HepG2 (cell line): ENCODE measurements at regions not wholly inside any gene's neighbourhood (a gene's known extent, or its start where the extent isn't known, plus 50 kb on each side); places are given as distances from the start of the nearest gene placed in this dataset.

Source experiments
- ATAC-seq: fragments of 200-7000 bp; cut with Tn5 transposase; 3 replicates; pipeline ENCODE4 v1.9.1; 2020; ENCODE audit warnings: mild to moderate bottlenecking, moderate library complexity
- BruUV-seq: library from RNA; stranded (reverse); fragments of 400-500 nt; replicated peaks from 2 replicates; lab custom pipeline; 2021; lab: Mats Ljungman, UMichigan
- CTCF ChIA-PET: fragments of 300-600 bp; formaldehyde crosslinking; extraction: SDS; loops from one replicate; lab custom pipeline; 2021; ENCODE audit warnings: low total read pairs, inconsistent platforms, low intra/inter-chr PET ratio; lab: Yijun Ruan, JAX
- POLR2A ChIA-PET: fragments of 350-600 bp; sonication (Branson Sonifier 250); formaldehyde crosslinking; loops from one replicate; lab custom pipeline; 2020; ENCODE audit warnings: antibody characterized with exemption, inconsistent platforms; lab: Yijun Ruan, JAX
- DNase-seq: peaks from one replicate; pipeline ENCODE4 v3.0.0-alpha.2; 2015; ENCODE audit warnings: low spot score
- FAIRE-seq: peaks from 3 replicates; lab custom pipeline; 2011; peaks lifted over from hg19 to GRCh38; lab: Jason Lieb, UNC
- H2AFZ ChIP-seq: one replicate; pipeline ENCODE4 v1.6.1; 2011; ENCODE audit warnings: low read length, inconsistent platforms
- H3K27ac ChIP-seq: fragments of 300-600 bp; 3 replicates; pipeline ENCODE4 v1.8.0; 2011; ENCODE audit warnings: mixed run types, mild to moderate bottlenecking, mixed read lengths, low read length, inconsistent platforms; ENCODE audit not compliant: insufficient read depth; ENCODE audit errors: extremely low read length
- H3K27me3 ChIP-seq, 2 experiments: fragments of 200-600 bp in 1 of 2; 2 replicates in 1 of 2; 3 replicates in 1 of 2; pipeline versions ENCODE4 v1.6.0 to v1.8.0; 2011; ENCODE audit warnings: low read length in 2 of 2, mild to moderate bottlenecking in 2 of 2, moderate library complexity in 2 of 2, inconsistent platforms in 1 of 2; ENCODE audit not compliant: insufficient read depth in 2 of 2, control insufficient read depth in 1 of 2
- H3K36me3 ChIP-seq, 2 experiments: fragments of 200-600 bp in 1 of 2; replicated peaks in 1 of 2; 2 replicates in 1 of 2; 3 replicates in 1 of 2; pipeline versions ENCODE4 v1.5.1 to v1.8.0; 2011; ENCODE audit warnings: low read length in 2 of 2, inconsistent platforms in 1 of 2; ENCODE audit not compliant: insufficient read depth in 2 of 2, control insufficient read depth in 1 of 2
- H3K4me1 ChIP-seq: 2 replicates; pipeline ENCODE4 v1.5.1; 2012; ENCODE audit warnings: low read length, inconsistent platforms; ENCODE audit not compliant: insufficient read depth
- H3K4me2 ChIP-seq: 2 replicates; pipeline ENCODE4 v1.6.0; 2011; ENCODE audit warnings: low read depth, low read length, inconsistent platforms
- H3K4me3 ChIP-seq, 3 experiments: fragments of 200-600 bp in 1 of 3; sonication (generic), shearing (Covaris generic) in 1 of 3; replicated peaks in 1 of 3; 2 replicates each; pipeline ENCODE4 v1.5.1; 2011 to 2016; ENCODE audit warnings: low read length in 3 of 3, inconsistent platforms in 2 of 3, low read depth in 2 of 3, mild to moderate bottlenecking in 2 of 3, control low read depth in 1 of 3, mixed read lengths in 1 of 3; ENCODE audit not compliant: insufficient read depth in 1 of 3
- H3K79me2 ChIP-seq: one replicate; pipeline ENCODE4 v1.6.1; 2011; ENCODE audit warnings: low read length, inconsistent platforms; ENCODE audit not compliant: insufficient read depth
- H3K9ac ChIP-seq: 2 replicates; pipeline ENCODE4 v1.6.0; 2011; ENCODE audit warnings: mild to moderate bottlenecking, low read depth, low read length, inconsistent platforms; ENCODE audit not compliant: insufficient read depth
- H3K9me3 ChIP-seq: 2 replicates; pipeline ENCODE4 v1.5.1; 2012; ENCODE audit warnings: mild to moderate bottlenecking, low read length
- H4K20me1 ChIP-seq: 2 replicates; pipeline ENCODE4 v1.6.0; 2011; ENCODE audit warnings: inconsistent platforms, mild to moderate bottlenecking, low read length, moderate library complexity; ENCODE audit not compliant: insufficient read depth
- HES4 ChIP-seq: sonication (generic); formaldehyde crosslinking; IDR thresholded peaks from 2 replicates; pipeline ENCODE4 v1.9.0; 2021; ENCODE audit warnings: mild to moderate bottlenecking, missing genetic modification reagents, borderline replicate concordance
- NFKBIZ ChIP-seq: IDR thresholded peaks from 2 replicates; pipeline ENCODE4 v1.6.1; 2018; ENCODE audit warnings: missing genetic modification reagents, missing compliant biosample characterization
- PAX8 ChIP-seq: sonication (generic); formaldehyde crosslinking; IDR thresholded peaks from 2 replicates; pipeline ENCODE4 v1.8.0; 2022; ENCODE audit warnings: mild to moderate bottlenecking, missing genetic modification reagents, borderline replicate concordance
- RBAK ChIP-seq: sonication (generic); formaldehyde crosslinking; IDR thresholded peaks from 2 replicates; pipeline ENCODE4 v1.5.1; 2020; ENCODE audit warnings: mild to moderate bottlenecking, missing genetic modification reagents
- SETDB1 ChIP-seq: sonication (generic); formaldehyde crosslinking; IDR thresholded peaks from 2 replicates; pipeline ENCODE4 v1.5.1; 2020; ENCODE audit warnings: missing genetic modification reagents, mild to moderate bottlenecking, borderline replicate concordance
- SP4 ChIP-seq: sonication (generic); formaldehyde crosslinking; IDR thresholded peaks from 2 replicates; pipeline ENCODE4 v1.8.1; 2023; ENCODE audit warnings: mild to moderate bottlenecking, missing genetic modification reagents
- STAT5B ChIP-seq: sonication (generic); formaldehyde crosslinking; IDR thresholded peaks from 2 replicates; pipeline ENCODE4 v1.4.0; 2020; ENCODE audit warnings: missing genetic modification reagents
- TCF7 ChIP-seq: sonication (generic); IDR thresholded peaks from 2 replicates; pipeline ENCODE4 v1.6.1; 2016; ENCODE audit warnings: antibody characterized with exemption, low read depth
- ZFP90 ChIP-seq: sonication (generic); formaldehyde crosslinking; IDR thresholded peaks from 2 replicates; pipeline ENCODE4 v1.8.0; 2022; ENCODE audit warnings: missing genetic modification reagents, mild to moderate bottlenecking, inconsistent platforms, borderline replicate concordance
- ZNF329 ChIP-seq: sonication (generic); formaldehyde crosslinking; IDR thresholded peaks from 2 replicates; pipeline ENCODE4 v1.9.0; 2021; ENCODE audit warnings: low read depth, mild to moderate bottlenecking, missing genetic modification reagents
- WGBS: methylation state at CpG from one replicate; pipeline ENCODE4 v1.1.6; 2017; ENCODE audit warnings: low lambda C conversion rate; 5-methylcytosine and 5-hydroxymethylcytosine counted together
- in situ Hi-C: cut with HindIII; loops from 2 replicates; pipeline ENCODE4 v1.10.0; 2017; ENCODE audit warnings: low pct_unique_long_range_greater_than_20kb; ENCODE audit not compliant: extremely low pct_ligation_motif_present
- intact Hi-C: fragments of 100-400 bp; cut with micrococcal nuclease; formaldehyde crosslinking; loops from one replicate; pipeline ENCODE4 v1.10.0; 2022; ENCODE audit not compliant: unreplicated experiment
- TF ChIP-seq, protein P1 (sequence below): sonication (generic); formaldehyde crosslinking; IDR thresholded peaks from 2 replicates; pipeline ENCODE4 v1.9.0; 2022; ENCODE audit warnings: low read depth, missing genetic modification reagents
- TF ChIP-seq, protein P2 (sequence below): IDR thresholded peaks from 2 replicates; pipeline ENCODE4 v1.6.1; 2016; ENCODE audit warnings: low read depth

DNA sequence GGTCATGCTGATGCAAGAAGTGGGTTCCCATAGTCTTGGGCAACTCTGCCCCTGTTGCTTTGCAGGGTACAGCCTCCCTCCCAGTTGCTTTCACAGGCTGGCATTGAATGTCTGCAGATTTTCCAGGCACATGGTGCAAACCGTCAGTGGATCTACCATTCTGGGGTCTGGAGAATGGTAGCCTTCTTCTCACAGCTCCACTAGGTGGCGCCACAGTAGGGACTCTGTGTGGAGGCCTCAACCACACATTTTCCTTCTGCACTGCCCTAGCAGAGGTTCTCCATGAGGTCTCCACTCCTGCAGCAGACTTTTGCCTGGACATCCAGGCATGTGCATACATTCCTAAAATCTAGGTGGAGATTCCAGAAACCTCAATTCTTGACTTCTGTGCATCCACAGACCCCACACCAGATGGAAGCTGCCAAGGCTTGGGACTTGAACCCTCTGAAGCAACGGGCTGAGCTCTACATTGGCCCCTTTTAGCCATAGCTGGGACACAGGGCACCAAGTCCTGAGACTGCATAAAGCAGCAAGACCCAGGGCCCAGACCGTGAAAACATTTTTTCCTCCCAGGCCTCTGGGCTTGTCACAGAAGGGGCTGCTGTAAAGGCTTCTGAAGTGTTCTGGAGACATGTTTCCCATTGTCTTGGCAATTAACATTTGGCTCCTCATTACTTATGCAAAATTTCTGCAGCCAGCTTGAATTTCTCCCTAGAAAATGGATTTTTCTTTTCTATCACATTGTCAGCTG is 466.2 kb upstream of the PBX1 start:
- DNase-seq: no peak
- TF ChIP-seq ZNF329 (CRISPR knock-in tag): no peak
- BruUV-seq: no TSS peak
- no peak overlapping the region for H3K4me3 ChIP-seq
- H3K4me2 ChIP-seq: no peak overlapping the region
- in situ Hi-C loops (no loop called here), intact Hi-C loops (no loop called here)
- WGBS: 0% methylated on average over 1 of the region's 4 CpGs
- H2AFZ ChIP-seq: no peak overlapping the region
- no peaks in the 10 kb centered on the region for H3K36me3 ChIP-seq
- H3K9me3 ChIP-seq: peaks cover 79% of the 10 kb centered on the region
- H3K27me3 ChIP-seq: no peaks in the 10 kb centered on the region
- POLR2A ChIA-PET: no interaction called here
- H3K9ac ChIP-seq: no peak overlapping the region
- H3K27ac ChIP-seq: no peak overlapping the region
- H3K4me1 ChIP-seq: no peaks in the 10 kb centered on the region
- no peak for ATAC-seq
- no peaks in the 10 kb centered on the region for H3K79me2 ChIP-seq
- CTCF ChIA-PET: no interaction called here
- no peaks in the 10 kb centered on the region for H4K20me1 ChIP-seq
- FAIRE-seq: no peak

DNA sequence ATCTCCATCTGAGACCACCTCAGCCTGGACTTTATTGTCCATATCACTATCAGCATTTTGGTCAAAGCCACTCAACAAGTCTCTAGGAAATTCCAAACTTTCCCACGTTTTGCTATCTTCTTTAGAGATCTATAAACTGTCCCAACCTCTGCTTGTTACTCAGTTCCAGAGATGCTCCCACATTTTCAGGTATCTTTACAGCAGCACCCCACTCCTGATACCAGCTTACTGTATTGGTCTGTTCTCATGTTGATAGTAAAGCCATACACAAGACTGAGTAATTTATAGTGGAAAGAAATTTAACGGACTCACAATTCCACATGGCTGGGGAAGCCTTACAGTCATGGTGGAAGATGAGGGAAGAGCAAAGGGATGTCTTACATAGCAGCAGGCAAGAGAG is 465.4 kb upstream of the PBX1 start:
- Histone ChIP-seq H3K4me2 (no peak overlapping the region), H3K9me3 (peaks cover 79% of the 10 kb centered on the region), H3K4me1 (no peaks in the 10 kb centered on the region), H3K27ac (no peak overlapping the region), H2AFZ (no peak overlapping the region), H3K4me3 (no peak overlapping the region), H3K79me2 (no peaks in the 10 kb centered on the region), H3K9ac (no peak overlapping the region), H4K20me1 (no peaks in the 10 kb centered on the region), H3K27me3 (no peaks in the 10 kb centered on the region), H3K36me3 (no peaks in the 10 kb centered on the region)
- FAIRE-seq: no peak
- no peak for ATAC-seq
- ChIA-PET POLR2A (no interaction called here), CTCF (no interaction called here)
- intact Hi-C loops: no loop called here
- BruUV-seq: no TSS peak
- in situ Hi-C loops: no loop called here
- 19% methylated on average over 2 of the region's 2 CpGs for WGBS
- no peak for DNase-seq
- TF ChIP-seq, protein P1, sequence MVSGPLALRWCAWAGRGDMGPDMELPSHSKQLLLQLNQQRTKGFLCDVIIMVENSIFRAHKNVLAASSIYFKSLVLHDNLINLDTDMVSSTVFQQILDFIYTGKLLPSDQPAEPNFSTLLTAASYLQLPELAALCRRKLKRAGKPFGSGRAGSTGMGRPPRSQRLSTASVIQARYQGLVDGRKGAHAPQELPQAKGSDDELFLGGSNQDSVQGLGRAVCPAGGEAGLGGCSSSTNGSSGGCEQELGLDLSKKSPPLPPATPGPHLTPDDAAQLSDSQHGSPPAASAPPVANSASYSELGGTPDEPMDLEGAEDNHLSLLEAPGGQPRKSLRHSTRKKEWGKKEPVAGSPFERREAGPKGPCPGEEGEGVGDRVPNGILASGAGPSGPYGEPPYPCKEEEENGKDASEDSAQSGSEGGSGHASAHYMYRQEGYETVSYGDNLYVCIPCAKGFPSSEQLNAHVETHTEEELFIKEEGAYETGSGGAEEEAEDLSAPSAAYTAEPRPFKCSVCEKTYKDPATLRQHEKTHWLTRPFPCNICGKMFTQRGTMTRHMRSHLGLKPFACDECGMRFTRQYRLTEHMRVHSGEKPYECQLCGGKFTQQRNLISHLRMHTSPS (CRISPR knock-in tag): no peak
- TF ChIP-seq NFKBIZ (CRISPR knock-in tag): no peak
- no peak for TF ChIP-seq HES4 (CRISPR knock-in tag)
- TF ChIP-seq ZFP90 (CRISPR knock-in tag): no peak
- no peak for TF ChIP-seq TCF7
- TF ChIP-seq RBAK: no peak
- no peak for TF ChIP-seq PAX8 (CRISPR knock-in tag)
- no peak for TF ChIP-seq SETDB1
- TF ChIP-seq, protein P2, sequence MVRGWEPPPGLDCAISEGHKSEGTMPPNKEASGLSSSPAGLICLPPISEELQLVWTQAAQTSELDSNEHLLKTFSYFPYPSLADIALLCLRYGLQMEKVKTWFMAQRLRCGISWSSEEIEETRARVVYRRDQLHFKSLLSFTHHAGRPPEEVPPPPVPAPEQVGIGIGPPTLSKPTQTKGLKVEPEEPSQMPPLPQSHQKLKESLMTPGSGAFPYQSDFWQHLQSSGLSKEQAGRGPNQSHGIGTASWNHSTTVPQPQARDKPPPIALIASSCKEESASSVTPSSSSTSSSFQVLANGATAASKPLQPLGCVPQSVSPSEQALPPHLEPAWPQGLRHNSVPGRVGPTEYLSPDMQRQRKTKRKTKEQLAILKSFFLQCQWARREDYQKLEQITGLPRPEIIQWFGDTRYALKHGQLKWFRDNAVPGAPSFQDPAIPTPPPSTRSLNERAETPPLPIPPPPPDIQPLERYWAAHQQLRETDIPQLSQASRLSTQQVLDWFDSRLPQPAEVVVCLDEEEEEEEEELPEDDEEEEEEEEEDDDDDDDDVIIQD (CRISPR knock-in tag): no peak
- TF ChIP-seq SP4: no peak
- no peak for TF ChIP-seq STAT5B
